ENCODE measurements at regions not wholly inside any gene's neighbourhood (a gene's known extent, or its start where the extent isn't known, plus 50 kb on each side); places are given as distances from the start of the nearest gene placed in this dataset.
A peak's percentile ranks its signal among the peaks of the same experiment; 100 is the strongest.

DNA sequence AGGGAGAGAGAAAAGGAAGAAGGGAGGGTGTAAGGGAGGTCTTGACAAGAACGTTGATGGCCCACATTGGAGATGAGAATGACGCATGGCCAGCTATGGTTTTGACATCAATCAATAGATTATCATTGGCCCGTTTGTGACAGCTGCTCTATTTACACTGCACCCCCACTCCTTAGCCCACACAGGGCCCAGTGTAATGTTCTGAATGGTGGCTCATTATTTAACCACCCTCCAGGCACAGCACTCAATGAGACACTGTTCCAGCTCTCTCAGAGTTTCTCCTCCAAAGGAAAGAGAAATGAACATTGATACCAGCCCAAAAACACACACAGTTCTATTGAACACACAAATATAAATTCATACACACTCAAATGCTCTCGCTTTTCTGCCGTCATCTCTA lies 173.0 kb upstream of the IPO5 start:
- CTCF ChIA-PET = interaction anchor here (1.0 to 3.7 kb wide), 2 partner anchors 19 to 30 kb away, joined by 3 to 25 read pairs; no protein-coding TSS in a partner anchor
- POLR2A ChIA-PET = no interaction called here
- intact Hi-C loops (cut with micrococcal nuclease) = no loop called here
- Mint-ChIP-seq H3K9me3 (ENCODE audit: unreplicated experiment) (peaks cover 19% of the 10 kb centered on the region), H3K27me3 (ENCODE audit: insufficient read depth, unreplicated experiment) (no peaks in the 10 kb centered on the region), H3K4me3 (ENCODE audit: unreplicated experiment) (no peak overlapping the region), H3K36me3 (ENCODE audit: insufficient read depth, unreplicated experiment) (no peaks in the 10 kb centered on the region), H3K4me1 (ENCODE audit: insufficient read depth, unreplicated experiment) (peaks cover 27% of the 10 kb centered on the region), H3K27ac (ENCODE audit: low read depth, unreplicated experiment) (no peak overlapping the region)
- TF ChIP-seq, protein P1, sequence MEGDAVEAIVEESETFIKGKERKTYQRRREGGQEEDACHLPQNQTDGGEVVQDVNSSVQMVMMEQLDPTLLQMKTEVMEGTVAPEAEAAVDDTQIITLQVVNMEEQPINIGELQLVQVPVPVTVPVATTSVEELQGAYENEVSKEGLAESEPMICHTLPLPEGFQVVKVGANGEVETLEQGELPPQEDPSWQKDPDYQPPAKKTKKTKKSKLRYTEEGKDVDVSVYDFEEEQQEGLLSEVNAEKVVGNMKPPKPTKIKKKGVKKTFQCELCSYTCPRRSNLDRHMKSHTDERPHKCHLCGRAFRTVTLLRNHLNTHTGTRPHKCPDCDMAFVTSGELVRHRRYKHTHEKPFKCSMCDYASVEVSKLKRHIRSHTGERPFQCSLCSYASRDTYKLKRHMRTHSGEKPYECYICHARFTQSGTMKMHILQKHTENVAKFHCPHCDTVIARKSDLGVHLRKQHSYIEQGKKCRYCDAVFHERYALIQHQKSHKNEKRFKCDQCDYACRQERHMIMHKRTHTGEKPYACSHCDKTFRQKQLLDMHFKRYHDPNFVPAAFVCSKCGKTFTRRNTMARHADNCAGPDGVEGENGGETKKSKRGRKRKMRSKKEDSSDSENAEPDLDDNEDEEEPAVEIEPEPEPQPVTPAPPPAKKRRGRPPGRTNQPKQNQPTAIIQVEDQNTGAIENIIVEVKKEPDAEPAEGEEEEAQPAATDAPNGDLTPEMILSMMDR (IDR thresholded peaks at IDR 0.05; ENCODE audit: unreplicated experiment) = no peak
- no TSS peak for BruUV-seq (replicated peaks)
- DNase-seq (ENCODE audit: unreplicated experiment) = no peak

DNA sequence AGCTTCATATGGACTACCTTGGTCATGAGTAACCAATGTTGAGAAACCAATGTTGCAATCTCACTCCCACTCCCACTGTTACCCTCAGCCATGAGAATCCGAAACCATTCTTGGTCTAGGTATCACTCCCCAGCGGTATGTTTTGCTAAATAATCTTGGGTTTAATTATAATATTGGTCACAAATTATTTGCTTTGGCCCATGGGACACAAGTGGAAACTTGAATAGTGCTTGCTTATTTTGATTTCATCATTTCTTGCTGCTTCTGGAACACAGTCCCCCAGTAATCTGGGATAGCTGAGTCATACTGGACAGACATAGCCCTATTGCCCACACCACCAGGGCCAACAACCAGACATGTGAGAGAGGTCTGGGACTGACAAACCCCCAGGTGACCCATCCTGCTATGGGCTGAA lies 171.6 kb upstream of the IPO5 start:
- no TSS peak for BruUV-seq (replicated peaks)
- H3K27ac Mint-ChIP-seq (ENCODE audit: low read depth, unreplicated experiment) = peak overlapping the region; percentile 83
- intact Hi-C loops (cut with micrococcal nuclease) = no loop called here
- peak; percentile 84 for DNase-seq (ENCODE audit: unreplicated experiment)
- TF ChIP-seq, protein P1 (IDR thresholded peaks at IDR 0.05; ENCODE audit: unreplicated experiment) = no peak
- no peak overlapping the region for H3K4me3 Mint-ChIP-seq (ENCODE audit: unreplicated experiment)
- H3K36me3 Mint-ChIP-seq (ENCODE audit: insufficient read depth, unreplicated experiment) = no peaks in the 10 kb centered on the region
- ChIA-PET POLR2A (interaction anchor here (0.7 to 1.8 kb wide), 4 partner anchors 11 to 348 kb away, joined by 3 to 5 read pairs (median 4); partner anchors contain the start of gene RAP2A), CTCF (interaction anchor here (0.7 to 3.7 kb wide), 3 partner anchors 9 to 31 kb away, joined by 3 to 25 read pairs (median 7); no protein-coding TSS in a partner anchor)
- peaks cover 19% of the 10 kb centered on the region for H3K9me3 Mint-ChIP-seq (ENCODE audit: unreplicated experiment)
- H3K27me3 Mint-ChIP-seq (ENCODE audit: insufficient read depth, unreplicated experiment) = no peaks in the 10 kb centered on the region
- H3K4me1 Mint-ChIP-seq (ENCODE audit: insufficient read depth, unreplicated experiment) = peaks cover 39% of the 10 kb centered on the region

DNA sequence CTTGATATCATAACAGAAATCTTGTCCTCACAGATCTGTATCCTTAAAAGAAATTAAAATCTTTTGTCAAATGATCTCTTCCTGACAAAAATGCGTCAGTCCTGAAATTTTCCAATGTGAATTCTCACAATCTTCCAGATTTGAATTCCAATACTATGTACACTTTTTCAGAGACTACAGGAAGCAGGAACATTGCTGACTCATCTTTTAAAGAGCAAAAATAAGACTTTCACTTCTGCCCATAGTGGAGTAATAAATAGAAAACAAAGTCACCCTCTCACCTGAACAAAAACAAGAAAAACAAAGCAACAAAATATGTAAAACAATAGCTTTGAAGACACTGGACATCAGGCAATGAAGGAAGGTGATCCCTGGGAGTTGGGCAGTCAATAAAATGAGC lies 167.0 kb upstream of the IPO5 start:
- peak; percentile 26 for DNase-seq (ENCODE audit: unreplicated experiment)
- H3K27me3 Mint-ChIP-seq (ENCODE audit: insufficient read depth, unreplicated experiment) = no peaks in the 10 kb centered on the region
- intact Hi-C loops (cut with micrococcal nuclease) = no loop called here
- BruUV-seq (replicated peaks) = no TSS peak
- peaks cover 27% of the 10 kb centered on the region for H3K4me1 Mint-ChIP-seq (ENCODE audit: insufficient read depth, unreplicated experiment)
- peak overlapping the region; percentile 89 for H3K27ac Mint-ChIP-seq (ENCODE audit: low read depth, unreplicated experiment)
- CTCF ChIA-PET = interaction anchor here (0.7 to 2.9 kb wide), 2 partner anchors 12 to 313 kb away, joined by 3 to 21 read pairs; no protein-coding TSS in a partner anchor
- TF ChIP-seq, protein P1 (IDR thresholded peaks at IDR 0.05; ENCODE audit: unreplicated experiment) = no peak
- POLR2A ChIA-PET = interaction anchor here (1.0 to 3.1 kb wide), 2 partner anchors 12 to 354 kb away, joined by 6 to 12 read pairs; no protein-coding TSS in a partner anchor
- H3K36me3 Mint-ChIP-seq (ENCODE audit: insufficient read depth, unreplicated experiment) = no peaks in the 10 kb centered on the region
- H3K4me3 Mint-ChIP-seq (ENCODE audit: unreplicated experiment) = no peak overlapping the region
- H3K9me3 Mint-ChIP-seq (ENCODE audit: unreplicated experiment) = peaks cover 6% of the 10 kb centered on the region

DNA sequence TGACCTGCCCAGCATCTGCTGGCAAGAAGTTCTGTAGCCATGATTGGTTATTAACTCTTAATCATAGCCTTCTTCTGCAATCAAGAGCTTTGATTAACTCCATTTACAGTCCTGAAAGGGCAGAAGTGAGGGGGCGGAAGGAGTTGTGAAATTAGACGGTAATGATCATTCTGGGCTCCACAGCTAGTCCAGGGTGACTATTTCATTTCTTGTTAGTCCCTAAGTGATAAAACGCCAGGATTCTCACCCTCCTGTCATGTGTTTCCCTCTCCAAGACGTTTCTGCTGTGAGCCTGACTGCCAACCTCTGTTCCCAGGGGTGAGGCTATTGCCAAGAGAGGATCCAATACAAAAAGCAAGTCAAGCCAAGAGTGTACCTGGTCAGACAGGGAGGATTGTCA lies 155.9 kb upstream of the IPO5 start:
- ChIA-PET CTCF (interaction anchor here (0.6 to 6.4 kb wide), 5 partner anchors 12 to 220 kb away, joined by 3 to 126 read pairs (median 21); no protein-coding TSS in a partner anchor), POLR2A (interaction anchor here (0.6 to 4.5 kb wide), 7 partner anchors 9 to 363 kb away, joined by 3 to 48 read pairs (median 5); partner anchors contain the start of gene RAP2A)
- Mint-ChIP-seq H3K4me3 (ENCODE audit: unreplicated experiment) (no peak overlapping the region), H3K9me3 (ENCODE audit: unreplicated experiment) (peaks cover 27% of the 10 kb centered on the region), H3K36me3 (ENCODE audit: insufficient read depth, unreplicated experiment) (no peaks in the 10 kb centered on the region), H3K27me3 (ENCODE audit: insufficient read depth, unreplicated experiment) (no peaks in the 10 kb centered on the region), H3K4me1 (ENCODE audit: insufficient read depth, unreplicated experiment) (peaks cover 26% of the 10 kb centered on the region), H3K27ac (ENCODE audit: low read depth, unreplicated experiment) (peak overlapping the region; percentile 76)
- DNase-seq (ENCODE audit: unreplicated experiment) = peak; percentile 35
- TF ChIP-seq, protein P1 (IDR thresholded peaks at IDR 0.05; ENCODE audit: unreplicated experiment) = no peak
- BruUV-seq (replicated peaks) = no TSS peak
- intact Hi-C loops (cut with micrococcal nuclease) = no loop called here
